Ishikawa (cell line): ENCODE measurements at regions not wholly inside any gene's neighbourhood (a gene's known extent, or its start where the extent isn't known, plus 50 kb on each side); places are given as distances from the start of the nearest gene placed in this dataset.

ENCODE experiments used
- CEBPB ChIP-seq: IDR thresholded peaks from 2 replicates; pipeline ENCODE4 v1.6.1; 2012
- CREB1 ChIP-seq: IDR thresholded peaks from 2 replicates; pipeline ENCODE4 v1.6.1; 2012; ENCODE audit warnings: low read depth
- EGR1 ChIP-seq: IDR thresholded peaks from 2 replicates; pipeline ENCODE4 v1.6.1; 2012
- EP300 ChIP-seq: IDR thresholded peaks from 2 replicates; pipeline ENCODE4 v1.6.1; 2012; ENCODE audit warnings: borderline replicate concordance
- FOXM1 ChIP-seq: IDR thresholded peaks from 2 replicates; pipeline ENCODE4 v1.6.1; 2012; ENCODE audit warnings: low read depth, borderline replicate concordance
- NFIC ChIP-seq: IDR thresholded peaks from 2 replicates; pipeline ENCODE4 v1.6.1; 2012
- RAD21 ChIP-seq: IDR thresholded peaks from 2 replicates; pipeline ENCODE4 v1.6.1; 2012; ENCODE audit warnings: low read depth
- TAF1 ChIP-seq: IDR thresholded peaks from 2 replicates; pipeline ENCODE4 v1.6.1; 2012; ENCODE audit warnings: low read depth, mild to moderate bottlenecking
- TCF12 ChIP-seq: IDR thresholded peaks from 2 replicates; pipeline ENCODE4 v1.6.1; 2012; ENCODE audit warnings: low read depth
- TEAD4 ChIP-seq: IDR thresholded peaks from 2 replicates; pipeline ENCODE4 v1.6.1; 2012
- YY1 ChIP-seq: IDR thresholded peaks from 2 replicates; pipeline ENCODE4 v1.6.1; 2012; ENCODE audit warnings: low read depth
- ZBTB7A ChIP-seq: IDR thresholded peaks from 2 replicates; pipeline ENCODE4 v1.6.1; 2012; ENCODE audit warnings: low read depth
- TF ChIP-seq, protein P1 (sequence below): IDR thresholded peaks from 2 replicates; pipeline ENCODE4 v1.6.1; 2012
- TF ChIP-seq, protein P2 (sequence below): IDR thresholded peaks from 2 replicates; pipeline ENCODE4 v1.6.1; 2012; ENCODE audit warnings: low read depth, mild to moderate bottlenecking
- TF ChIP-seq, protein P3 (sequence below): IDR thresholded peaks from 2 replicates; pipeline ENCODE4 v1.6.1; 2012

DNA sequence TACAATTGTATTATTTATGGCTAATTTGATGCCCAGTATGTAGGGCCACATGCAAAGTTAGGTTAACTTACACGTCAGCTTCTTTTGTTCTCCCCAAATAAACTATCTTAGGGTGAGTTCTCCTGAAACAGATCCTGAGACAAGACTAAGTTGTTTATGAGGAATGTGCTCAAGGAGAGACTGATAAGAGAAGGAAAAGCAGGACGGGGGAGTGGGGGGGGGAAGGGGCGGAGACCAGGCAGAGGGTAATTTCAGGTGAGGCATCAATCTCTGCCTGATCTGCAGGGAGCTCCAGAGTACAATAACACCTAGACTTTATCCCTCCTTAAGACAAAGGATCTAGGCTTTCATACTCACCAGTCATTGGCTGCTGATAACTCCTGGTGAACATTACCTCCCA lies 220.6 kb upstream of the BTBD3 start:
- TF ChIP-seq, protein P1, sequence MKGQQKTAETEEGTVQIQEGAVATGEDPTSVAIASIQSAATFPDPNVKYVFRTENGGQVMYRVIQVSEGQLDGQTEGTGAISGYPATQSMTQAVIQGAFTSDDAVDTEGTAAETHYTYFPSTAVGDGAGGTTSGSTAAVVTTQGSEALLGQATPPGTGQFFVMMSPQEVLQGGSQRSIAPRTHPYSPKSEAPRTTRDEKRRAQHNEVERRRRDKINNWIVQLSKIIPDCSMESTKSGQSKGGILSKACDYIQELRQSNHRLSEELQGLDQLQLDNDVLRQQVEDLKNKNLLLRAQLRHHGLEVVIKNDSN = no peak
- TF ChIP-seq TEAD4 = no peak
- TF ChIP-seq CREB1 = no peak
- TF ChIP-seq ZBTB7A = no peak
- no peak for TF ChIP-seq TAF1
- TF ChIP-seq YY1 = no peak
- TF ChIP-seq CEBPB = no peak
- TF ChIP-seq, protein P2, sequence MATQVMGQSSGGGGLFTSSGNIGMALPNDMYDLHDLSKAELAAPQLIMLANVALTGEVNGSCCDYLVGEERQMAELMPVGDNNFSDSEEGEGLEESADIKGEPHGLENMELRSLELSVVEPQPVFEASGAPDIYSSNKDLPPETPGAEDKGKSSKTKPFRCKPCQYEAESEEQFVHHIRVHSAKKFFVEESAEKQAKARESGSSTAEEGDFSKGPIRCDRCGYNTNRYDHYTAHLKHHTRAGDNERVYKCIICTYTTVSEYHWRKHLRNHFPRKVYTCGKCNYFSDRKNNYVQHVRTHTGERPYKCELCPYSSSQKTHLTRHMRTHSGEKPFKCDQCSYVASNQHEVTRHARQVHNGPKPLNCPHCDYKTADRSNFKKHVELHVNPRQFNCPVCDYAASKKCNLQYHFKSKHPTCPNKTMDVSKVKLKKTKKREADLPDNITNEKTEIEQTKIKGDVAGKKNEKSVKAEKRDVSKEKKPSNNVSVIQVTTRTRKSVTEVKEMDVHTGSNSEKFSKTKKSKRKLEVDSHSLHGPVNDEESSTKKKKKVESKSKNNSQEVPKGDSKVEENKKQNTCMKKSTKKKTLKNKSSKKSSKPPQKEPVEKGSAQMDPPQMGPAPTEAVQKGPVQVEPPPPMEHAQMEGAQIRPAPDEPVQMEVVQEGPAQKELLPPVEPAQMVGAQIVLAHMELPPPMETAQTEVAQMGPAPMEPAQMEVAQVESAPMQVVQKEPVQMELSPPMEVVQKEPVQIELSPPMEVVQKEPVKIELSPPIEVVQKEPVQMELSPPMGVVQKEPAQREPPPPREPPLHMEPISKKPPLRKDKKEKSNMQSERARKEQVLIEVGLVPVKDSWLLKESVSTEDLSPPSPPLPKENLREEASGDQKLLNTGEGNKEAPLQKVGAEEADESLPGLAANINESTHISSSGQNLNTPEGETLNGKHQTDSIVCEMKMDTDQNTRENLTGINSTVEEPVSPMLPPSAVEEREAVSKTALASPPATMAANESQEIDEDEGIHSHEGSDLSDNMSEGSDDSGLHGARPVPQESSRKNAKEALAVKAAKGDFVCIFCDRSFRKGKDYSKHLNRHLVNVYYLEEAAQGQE = no peak
- no peak for TF ChIP-seq TCF12
- no peak for TF ChIP-seq FOXM1
- no peak for TF ChIP-seq EGR1
- TF ChIP-seq RAD21 = no peak
- TF ChIP-seq EP300 = no peak
- TF ChIP-seq, protein P3, sequence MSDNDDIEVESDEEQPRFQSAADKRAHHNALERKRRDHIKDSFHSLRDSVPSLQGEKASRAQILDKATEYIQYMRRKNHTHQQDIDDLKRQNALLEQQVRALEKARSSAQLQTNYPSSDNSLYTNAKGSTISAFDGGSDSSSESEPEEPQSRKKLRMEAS = no peak

DNA sequence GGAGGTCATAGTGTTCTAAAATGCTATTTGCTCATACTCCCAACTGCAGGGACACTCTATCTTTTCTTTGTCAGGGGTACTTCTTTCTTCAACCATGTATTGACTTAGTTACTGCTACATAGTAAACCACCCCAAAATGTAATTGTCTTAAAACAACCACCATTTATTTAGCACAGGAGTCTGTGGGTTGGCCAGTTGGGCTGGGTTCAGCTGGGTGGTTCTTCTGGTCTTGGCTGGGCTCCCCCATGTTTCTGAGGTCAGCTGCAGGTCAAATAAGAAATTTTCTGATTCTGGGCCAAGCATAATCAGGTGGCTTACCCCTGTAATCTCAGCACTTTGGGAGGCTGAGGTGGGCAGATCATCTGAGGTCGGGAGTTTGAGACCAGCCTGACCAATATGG lies 220.0 kb upstream of the BTBD3 start:
- TF ChIP-seq EGR1 = no peak

DNA sequence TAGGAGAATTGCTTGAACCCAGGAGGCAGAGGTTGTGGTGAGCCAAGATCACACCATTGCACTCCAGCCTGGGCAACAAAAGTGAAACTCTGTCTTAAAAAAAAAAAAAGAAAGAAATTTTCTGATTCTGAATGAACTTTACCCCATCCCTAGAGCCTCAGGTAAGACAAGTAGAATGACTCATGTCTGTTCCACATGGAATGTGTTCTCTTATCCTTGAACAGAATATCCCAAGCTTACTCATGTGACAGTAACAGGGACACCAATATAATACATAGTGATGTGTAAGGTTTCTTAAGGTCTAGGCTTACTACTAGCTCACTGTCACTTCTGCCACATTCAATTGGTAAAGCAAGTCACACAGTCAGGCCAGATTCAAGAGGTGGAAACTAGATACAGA lies 219.6 kb upstream of the BTBD3 start:
- no peak for TF ChIP-seq NFIC
- TF ChIP-seq TCF12 = no peak
- no peak for TF ChIP-seq TAF1
- TF ChIP-seq TEAD4 = no peak
- TF ChIP-seq, protein P1 = no peak
- TF ChIP-seq FOXM1 = no peak
- TF ChIP-seq EP300 = no peak
- no peak for TF ChIP-seq CREB1
- TF ChIP-seq ZBTB7A = no peak
- TF ChIP-seq, protein P3 = no peak
- TF ChIP-seq EGR1 = no peak
- TF ChIP-seq YY1 = no peak
- TF ChIP-seq RAD21 = no peak
- TF ChIP-seq CEBPB = no peak
- TF ChIP-seq, protein P2 = no peak

DNA sequence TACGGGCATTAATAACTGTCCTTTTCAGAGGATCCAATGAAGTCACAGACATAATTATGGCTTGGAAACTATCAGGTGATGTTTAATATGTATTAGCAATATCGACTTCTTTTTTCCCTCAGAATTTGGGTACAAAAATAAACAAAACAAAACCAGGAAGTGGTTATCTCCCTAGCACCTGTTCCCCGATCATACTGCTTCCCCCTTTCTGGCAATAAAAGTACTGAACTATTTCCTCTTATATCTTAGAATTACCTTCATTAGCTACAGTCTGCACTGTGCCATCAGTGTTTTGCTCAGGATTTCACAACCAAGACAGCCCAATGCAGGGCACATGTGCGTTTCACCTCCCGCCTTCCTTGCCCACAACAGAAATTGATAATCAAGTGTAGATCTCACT lies 216.9 kb upstream of the BTBD3 start:
- TF ChIP-seq, protein P1 = no peak
- TF ChIP-seq NFIC (no peak), ZBTB7A (no peak), EP300 (no peak), FOXM1 (no peak), EGR1 (no peak), TCF12 (no peak), CEBPB (no peak), CREB1 (no peak), TAF1 (no peak)
- TF ChIP-seq, protein P2 = no peak
